PFSK-1 (cell line): ENCODE measurements at regions not wholly inside any gene's neighbourhood (a gene's known extent, or its start where the extent isn't known, plus 50 kb on each side); places are given as distances from the start of the nearest gene placed in this dataset.

ENCODE experiments used
- FOXP2 ChIP-seq: optimal IDR thresholded peaks from 2 replicates; pipeline ENCODE3; 2011; ENCODE audit warnings: borderline replicate concordance, control low read depth, inconsistent platforms; ENCODE audit not compliant: insufficient read depth; ENCODE audit errors: extremely low read length, extremely low read depth
- POLR2AphosphoS5 ChIP-seq: IDR thresholded peaks from 2 replicates; pipeline ENCODE4 v1.6.1; 2012; ENCODE audit warnings: low read depth, mild to moderate bottlenecking, control low read depth, low read length, moderate library complexity
- REST ChIP-seq, 2 experiments: IDR thresholded peaks; 2 replicates each; pipeline versions ENCODE4 v1.6.1 to v1.8.0; 2011 to 2012; ENCODE audit warnings: low read depth in 2 of 2, low read length in 2 of 2, control low read depth in 1 of 2, inconsistent platforms in 1 of 2, mild to moderate bottlenecking in 1 of 2, moderate library complexity in 1 of 2; ENCODE audit not compliant: insufficient read depth in 1 of 2
- SIN3A ChIP-seq: IDR thresholded peaks from 2 replicates; pipeline ENCODE4 v1.6.1; 2012; ENCODE audit warnings: mild to moderate bottlenecking, low read length, moderate library complexity, borderline replicate concordance; ENCODE audit not compliant: insufficient read depth
- TAF1 ChIP-seq: IDR thresholded peaks from 2 replicates; pipeline ENCODE4 v1.6.1; 2012; ENCODE audit warnings: low read length, control low read depth, borderline replicate concordance; ENCODE audit not compliant: insufficient read depth

GRCh38 chr2:235411905-235412485, 81.8 kb upstream of the AGAP1 start:
- TF ChIP-seq SIN3A (no peak), REST (IDR thresholded peaks at IDR 0.05; ENCODE audit: insufficient read depth in 1 of 2, low read depth in 2 of 2, low read length in 2 of 2) (no peak), POLR2AphosphoS5 (no peak), TAF1 (no peak), FOXP2 (no peak)

- TF ChIP-seq REST (IDR thresholded peaks at IDR 0.05; ENCODE audit: insufficient read depth in 1 of 2, low read depth in 2 of 2, low read length in 2 of 2) (no peak), FOXP2 (no peak), TAF1 (no peak), POLR2AphosphoS5 (no peak), SIN3A (no peak)
Measured at GRCh38 chr2:235413064-235413463, 80.8 kb upstream of the AGAP1 start.

GRCh38 chr2:235414422-235414821, 79.4 kb upstream of the AGAP1 start:
- TF ChIP-seq POLR2AphosphoS5 (no peak), TAF1 (no peak), FOXP2 (no peak), SIN3A (no peak), REST (IDR thresholded peaks at IDR 0.05; ENCODE audit: insufficient read depth in 1 of 2, low read depth in 2 of 2, low read length in 2 of 2) (no peak)

- TF ChIP-seq REST (IDR thresholded peaks at IDR 0.05; ENCODE audit: insufficient read depth in 1 of 2, low read depth in 2 of 2, low read length in 2 of 2) (no peak), SIN3A (no peak), FOXP2 (no peak), POLR2AphosphoS5 (no peak), TAF1 (no peak)
Measured at GRCh38 chr2:235416858-235417499, 76.9 kb upstream of the AGAP1 start.

GRCh38 chr2:235418918-235419317, 74.9 kb upstream of the AGAP1 start:
- no peak for TF ChIP-seq REST (IDR thresholded peaks at IDR 0.05; ENCODE audit: insufficient read depth in 1 of 2, low read depth in 2 of 2, low read length in 2 of 2)
- no peak for TF ChIP-seq TAF1
